ENCODE measurements at regions not wholly inside any gene's neighbourhood (a gene's known extent, or its start where the extent isn't known, plus 50 kb on each side); places are given as distances from the start of the nearest gene placed in this dataset.

DNA sequence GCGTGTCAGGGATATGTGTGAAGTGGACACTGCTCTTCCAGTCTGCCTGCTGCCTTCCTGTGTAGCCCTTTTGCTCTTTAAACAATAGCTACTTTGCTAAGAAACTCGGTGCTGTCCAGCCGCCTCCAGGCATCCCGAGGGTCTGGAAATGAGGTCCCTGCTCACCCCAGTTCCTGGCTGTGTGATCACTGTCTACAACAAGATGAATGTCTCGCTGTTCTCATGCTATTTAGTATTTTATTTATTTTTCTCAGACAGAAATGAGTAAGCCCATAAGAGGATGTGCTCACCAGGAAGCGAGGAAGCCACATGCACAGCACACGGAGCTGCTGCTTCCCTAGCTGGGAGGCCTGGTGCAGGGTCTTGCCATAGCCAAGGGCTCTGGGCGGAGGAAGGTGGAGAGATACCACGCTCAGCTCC lies 167.0 kb upstream of the PITRM1 start:
- TF ChIP-seq CTCF (IDR thresholded peaks at IDR 0.05) = no peak
- no peak for TF ChIP-seq POLR2A (IDR thresholded peaks at IDR 0.05)

Data from heart left ventricle (tissue), 13 donors.